HG03280 (cell line): ENCODE measurements at regions not wholly inside any gene's neighbourhood (a gene's known extent, or its start where the extent isn't known, plus 50 kb on each side); places are given as distances from the start of the nearest gene placed in this dataset.

Source experiments
- ATAC-seq: cut with Tn5 transposase; IDR thresholded peaks from one replicate; pipeline ENCODE4 v1.9.1; 2021; ENCODE audit warnings: mild to moderate bottlenecking, moderate library complexity; ENCODE audit not compliant: unreplicated experiment

- ATAC-seq, result no peak
These were observed 501.9 kb downstream of the BRD1 start for GRCh38 chr22:49325531-49326395.

DNA sequence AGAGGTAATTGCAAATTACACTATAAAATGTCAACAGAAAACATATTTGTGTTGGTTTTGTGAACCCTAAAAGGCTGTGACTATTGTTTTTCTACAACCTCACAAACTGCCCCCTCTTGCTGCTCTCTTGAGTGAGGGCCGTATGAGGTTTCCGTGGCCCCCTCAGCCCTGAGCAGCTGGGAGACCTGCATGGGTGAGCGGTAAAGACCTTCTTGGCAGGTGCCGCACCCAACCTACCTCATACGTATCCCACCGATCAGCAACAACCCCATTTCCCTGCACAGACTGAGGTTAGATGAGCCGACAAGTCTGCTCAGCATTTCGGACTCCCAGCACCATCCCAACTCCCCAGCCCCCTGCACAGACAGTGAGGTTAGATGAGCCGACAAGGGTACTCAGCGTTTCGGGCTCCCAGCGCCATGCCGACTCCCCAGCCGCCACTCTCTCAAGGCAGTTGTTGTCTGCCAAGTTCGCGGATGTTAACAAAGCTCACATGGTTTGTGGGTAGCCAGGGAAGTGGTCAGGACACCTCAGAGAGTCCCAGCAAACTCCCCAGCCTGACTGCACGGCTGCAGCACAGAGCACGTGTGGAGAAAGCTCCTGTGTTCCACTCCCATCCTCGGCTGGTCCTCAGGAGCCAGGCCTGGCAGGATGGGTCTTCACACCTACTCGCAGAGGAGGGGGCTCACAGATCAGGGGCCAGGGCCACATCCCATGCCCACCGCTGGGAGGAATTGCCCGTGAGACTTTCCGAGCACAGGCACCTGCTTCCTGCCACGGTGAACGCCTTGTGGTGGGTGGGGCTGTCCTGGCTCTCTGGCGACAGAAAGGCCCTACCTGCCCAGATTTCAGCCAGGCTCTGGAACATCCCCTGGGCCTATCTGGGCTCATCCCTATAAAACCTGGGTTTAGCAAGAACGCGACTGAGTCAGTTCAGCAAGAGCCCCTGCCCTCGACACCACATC is 502.9 kb downstream of the BRD1 start:
- ATAC-seq, result no peak

DNA sequence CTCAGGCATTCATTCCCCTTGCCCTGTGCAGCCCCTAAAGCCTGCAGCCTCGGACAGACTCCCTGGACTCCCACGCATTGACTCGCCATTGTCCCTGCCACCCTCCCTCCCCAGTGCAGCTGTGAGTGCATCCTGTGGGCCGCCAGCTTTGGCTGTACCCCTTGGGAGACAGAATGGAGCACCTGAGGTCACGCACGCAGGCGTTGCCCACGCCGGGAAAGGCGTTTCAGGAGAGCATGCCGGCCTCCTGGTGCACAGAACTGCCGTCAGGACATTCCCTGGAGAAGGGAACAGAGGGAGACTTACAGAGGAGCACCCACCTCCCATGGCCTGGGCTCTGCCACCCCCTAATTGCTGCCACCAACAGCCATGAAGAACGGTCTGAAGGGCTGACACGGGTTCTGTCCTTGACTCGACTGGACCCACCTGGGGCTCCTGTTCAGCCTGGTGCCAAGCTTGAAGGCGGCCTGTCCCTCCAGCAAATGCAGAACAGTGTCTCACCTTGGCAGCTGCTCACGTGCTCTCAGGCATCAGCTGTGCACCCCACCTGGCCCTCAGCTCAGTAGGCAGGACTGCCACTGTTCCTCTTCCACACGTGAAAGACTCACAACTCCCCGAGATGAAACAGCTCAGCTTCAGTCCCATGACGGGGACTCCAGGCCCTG is 503.8 kb downstream of the BRD1 start:
- no peak for ATAC-seq

GRCh38 chr22:49322861-49323622 is 504.6 kb downstream of the BRD1 start:
- ATAC-seq, result no peak

- ATAC-seq, result no peak
These were observed 505.4 kb downstream of the BRD1 start for GRCh38 chr22:49322231-49322630.

DNA sequence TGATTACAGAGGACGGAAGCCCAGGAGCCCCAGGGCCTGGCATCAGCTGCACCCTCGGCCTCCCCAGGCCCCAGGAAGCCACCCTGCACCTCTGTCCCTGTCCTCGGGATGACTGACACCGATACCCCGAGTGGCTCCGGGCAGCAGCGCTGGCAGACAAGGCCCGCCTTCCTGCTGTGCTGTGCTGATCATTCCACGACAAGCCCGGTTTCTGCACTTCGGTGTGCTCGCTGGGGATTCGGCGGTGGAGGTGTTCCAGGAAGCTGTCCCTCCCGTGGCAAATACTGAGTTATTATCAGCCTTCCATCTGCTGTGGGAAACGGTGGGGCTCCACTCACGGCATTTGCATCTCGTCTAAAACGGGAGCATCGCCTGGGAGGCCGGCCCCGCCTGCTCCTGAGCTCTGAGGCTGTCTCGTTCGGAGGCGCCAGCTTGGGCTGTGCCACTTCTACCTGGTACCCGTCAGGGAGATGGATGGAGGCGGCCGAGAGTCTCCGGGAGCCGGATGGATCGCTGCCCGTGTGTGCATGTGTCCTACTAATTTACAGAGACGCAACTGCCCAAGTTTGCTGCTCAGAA is 506.1 kb downstream of the BRD1 start:
- ATAC-seq, result no peak

GRCh38 chr22:49320714-49321476 is 506.8 kb downstream of the BRD1 start:
- ATAC-seq, result no peak

GRCh38 chr22:49317369-49317768 is 510.3 kb downstream of the BRD1 start:
- no peak for ATAC-seq

DNA sequence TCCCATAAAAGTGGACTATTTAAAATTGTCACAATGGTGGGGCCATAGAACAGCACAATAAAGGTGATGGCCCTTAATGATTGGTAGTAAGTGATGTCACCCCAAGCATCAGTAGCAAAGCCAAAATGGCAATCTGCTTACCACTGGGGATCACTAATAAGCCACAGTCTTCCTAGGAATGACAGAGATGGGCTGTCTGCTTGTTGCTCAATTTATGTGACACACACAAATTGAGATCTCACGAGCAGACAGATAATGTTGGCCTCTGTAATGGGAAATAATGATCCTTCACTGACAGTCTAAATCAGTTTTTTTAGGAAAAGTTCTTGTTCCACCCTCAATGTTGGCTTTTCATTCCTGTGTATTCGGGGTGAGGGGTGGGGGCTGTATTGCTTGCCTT is 515.1 kb downstream of the BRD1 start:
- ATAC-seq, result no peak

DNA sequence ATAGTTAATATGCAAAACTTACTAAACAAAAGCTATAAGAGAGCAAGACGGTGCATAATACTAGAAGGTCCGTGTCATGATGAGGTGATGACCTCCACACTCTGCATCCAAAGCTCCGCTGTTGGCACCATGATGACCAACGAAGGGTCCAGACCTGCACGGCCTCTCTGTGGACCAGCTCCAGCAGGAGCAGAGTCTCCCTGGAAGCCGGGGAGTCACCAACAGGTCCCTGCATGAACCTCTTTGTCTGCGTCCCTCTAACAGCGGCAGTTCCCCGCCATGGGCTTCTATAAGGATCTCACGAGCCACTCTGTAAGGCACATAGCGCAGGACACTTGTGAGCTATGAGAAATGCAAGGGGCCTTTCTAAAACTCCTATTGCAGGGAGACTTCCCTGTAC is 517.3 kb downstream of the BRD1 start:
- no peak for ATAC-seq

GRCh38 chr22:49308300-49308699 is 519.4 kb downstream of the BRD1 start:
- ATAC-seq, result no peak

- no peak for ATAC-seq
These were observed 519.8 kb downstream of the BRD1 start for GRCh38 chr22:49307870-49308269.

GRCh38 chr22:49307481-49307830 is 520.2 kb downstream of the BRD1 start:
- no peak for ATAC-seq

- no peak for ATAC-seq
These were observed 520.8 kb downstream of the BRD1 start for GRCh38 chr22:49306632-49307480.

GRCh38 chr22:49305966-49306631 is 521.6 kb downstream of the BRD1 start:
- no peak for ATAC-seq

DNA sequence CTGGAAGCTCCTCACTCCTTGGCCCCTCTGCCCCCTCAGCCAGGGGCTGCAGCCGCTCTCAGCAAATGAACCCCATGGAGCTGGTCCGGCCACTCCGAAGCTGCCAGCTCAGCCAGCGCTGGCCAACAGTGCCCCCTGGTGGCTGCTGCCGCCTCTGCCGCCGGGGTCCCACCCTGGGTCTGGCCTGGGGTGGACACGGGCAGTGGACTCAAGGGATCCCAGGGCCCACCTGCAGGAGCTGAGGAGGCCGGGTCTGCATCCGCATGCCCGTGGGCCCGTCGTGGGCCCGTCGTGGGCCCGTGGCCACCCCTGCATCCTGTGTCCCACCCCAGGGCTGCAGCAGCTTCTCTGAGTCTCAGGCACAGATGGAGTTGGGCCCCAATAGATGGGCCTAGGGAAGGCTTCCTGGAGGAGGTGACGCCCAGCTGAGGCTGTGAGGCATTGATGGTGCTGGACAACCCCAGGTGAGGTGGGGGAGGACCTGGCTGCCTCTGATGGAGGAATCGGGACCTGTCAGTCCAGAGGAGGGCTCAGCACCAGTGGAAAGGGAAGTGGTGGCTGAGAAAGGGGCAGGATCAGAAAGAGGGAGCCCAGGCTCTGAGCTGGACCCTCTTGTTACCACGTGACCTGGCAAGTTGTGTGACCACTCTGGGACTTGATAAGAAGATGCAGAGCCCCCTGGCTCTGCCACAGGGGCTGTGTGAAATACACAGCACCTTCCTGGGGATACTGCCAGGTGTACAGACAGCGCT is 522.3 kb downstream of the BRD1 start:
- no peak for ATAC-seq

DNA sequence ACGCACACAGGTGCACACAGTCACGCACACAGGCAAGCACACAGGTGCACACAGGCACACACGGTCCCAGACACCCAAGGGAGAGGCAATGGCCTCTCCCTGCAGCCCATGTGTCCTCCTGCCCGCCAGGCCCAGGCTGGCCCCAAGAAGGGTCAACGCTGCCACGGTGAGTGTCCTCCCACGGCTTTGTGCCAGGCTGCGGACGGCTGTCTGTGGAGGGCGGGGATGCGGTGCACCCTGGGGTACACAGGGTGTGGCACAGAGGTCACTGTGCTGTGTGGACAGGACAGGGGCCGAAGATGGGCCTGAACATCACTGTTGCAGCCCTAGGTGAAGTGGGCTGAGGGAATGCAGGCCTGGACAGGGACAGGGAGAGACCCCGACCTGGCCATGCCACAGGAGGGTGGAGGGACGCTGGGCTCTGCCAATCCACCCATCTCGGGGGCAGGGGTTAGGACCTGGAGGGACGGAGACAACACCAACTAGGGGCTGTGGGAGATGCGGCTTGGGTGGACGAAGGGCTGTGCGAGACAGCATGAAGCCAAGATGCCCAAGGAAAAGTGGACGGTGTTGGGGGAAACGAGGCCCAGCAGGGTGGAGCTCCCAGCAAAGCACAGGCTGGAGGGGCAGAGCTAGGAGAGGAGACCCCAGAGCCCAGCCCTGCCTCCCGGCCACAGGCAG is 523.8 kb downstream of the BRD1 start:
- ATAC-seq, result no peak
